A673 (cell line): ENCODE measurements at regions not wholly inside any gene's neighbourhood (a gene's known extent, or its start where the extent isn't known, plus 50 kb on each side); places are given as distances from the start of the nearest gene placed in this dataset.

Experiments
- BruUV-seq: library from RNA; stranded (reverse); fragments of 400-500 nt; replicated peaks from 2 replicates; lab custom pipeline; 2021; lab: Mats Ljungman, UMichigan
- CTCF ChIA-PET: fragments of 300-600 bp; sonication (Branson Sonifier 250); formaldehyde crosslinking; loops from one replicate; lab custom pipeline; 2022; ENCODE audit warnings: antibody characterized with exemption; lab: Charles Lee
- POLR2A ChIA-PET: fragments of 300-600 bp; sonication (Branson Sonifier 250); formaldehyde crosslinking; loops from one replicate; lab custom pipeline; 2022; ENCODE audit warnings: antibody characterized with exemption; ENCODE audit not compliant: low non-redundant PET; lab: Charles Lee
- DNase-seq: peaks from one replicate; pipeline ENCODE4 v3.0.0-alpha.2; 2015; ENCODE audit warnings: low spot score
- H3K27ac ChIP-seq: fragments of 200-600 bp; sonication (generic); 2 replicates; pipeline ENCODE4 v1.5.1; 2016; ENCODE audit warnings: mixed run types, low read depth, mild to moderate bottlenecking, mixed read lengths, antibody characterized with exemption, low read length; ENCODE audit not compliant: poor library complexity, severe bottlenecking
- H3K27me3 ChIP-seq: fragments of 200-600 bp; sonication (generic); replicated peaks from 2 replicates; pipeline ENCODE4 v1.6.1; 2017; ENCODE audit warnings: mixed run types, low read depth, mild to moderate bottlenecking, mixed read lengths, antibody characterized with exemption, low read length; ENCODE audit not compliant: insufficient read depth, poor library complexity
- H3K36me3 ChIP-seq: fragments of 200-600 bp; sonication (generic); 2 replicates; pipeline ENCODE4 v1.6.1; 2016; ENCODE audit warnings: mixed run types, mild to moderate bottlenecking, mixed read lengths, antibody characterized with exemption, low read length; ENCODE audit not compliant: insufficient read depth, poor library complexity, severe bottlenecking
- H3K4me1 ChIP-seq: fragments of 200-600 bp; sonication (generic); 2 replicates; pipeline ENCODE4 v1.6.1; 2017; ENCODE audit warnings: mixed run types, mild to moderate bottlenecking, mixed read lengths, antibody characterized with exemption, low read length; ENCODE audit not compliant: insufficient read depth, poor library complexity, severe bottlenecking
- H3K4me3 ChIP-seq: fragments of 200-600 bp; sonication (generic); 2 replicates; pipeline ENCODE4 v1.5.1; 2016; ENCODE audit warnings: low read depth, mixed run types, mild to moderate bottlenecking, mixed read lengths, low read length; ENCODE audit not compliant: poor library complexity, severe bottlenecking
- H3K9me3 ChIP-seq: fragments of 200-600 bp; sonication (generic); 2 replicates; pipeline ENCODE4 v1.6.1; 2016; ENCODE audit warnings: mixed run types, low read depth, mild to moderate bottlenecking, mixed read lengths, antibody characterized with exemption, low read length; ENCODE audit not compliant: poor library complexity, severe bottlenecking
- EZH2 ChIP-seq: fragments of 200-600 bp; sonication (generic); IDR thresholded peaks from 2 replicates; pipeline ENCODE4 v1.6.1; 2017; ENCODE audit warnings: borderline replicate concordance, low read depth, mild to moderate bottlenecking, mixed read lengths, antibody characterized with exemption, low read length; ENCODE audit not compliant: poor library complexity, severe bottlenecking
- intact Hi-C: fragments of 100-400 bp; cut with micrococcal nuclease; formaldehyde crosslinking; loops from one replicate; pipeline ENCODE4 v1.10.0; 2022; ENCODE audit not compliant: unreplicated experiment
- TF ChIP-seq, protein P1 (sequence below): fragments of 300-800, 200-600 bp; sonication (generic); conservative IDR thresholded peaks from 2 replicates; pipeline ENCODE4 v1.5.1; 2017; ENCODE audit warnings: low read depth, mild to moderate bottlenecking, antibody characterized with exemption, low read length, moderate library complexity, mixed read lengths

DNA sequence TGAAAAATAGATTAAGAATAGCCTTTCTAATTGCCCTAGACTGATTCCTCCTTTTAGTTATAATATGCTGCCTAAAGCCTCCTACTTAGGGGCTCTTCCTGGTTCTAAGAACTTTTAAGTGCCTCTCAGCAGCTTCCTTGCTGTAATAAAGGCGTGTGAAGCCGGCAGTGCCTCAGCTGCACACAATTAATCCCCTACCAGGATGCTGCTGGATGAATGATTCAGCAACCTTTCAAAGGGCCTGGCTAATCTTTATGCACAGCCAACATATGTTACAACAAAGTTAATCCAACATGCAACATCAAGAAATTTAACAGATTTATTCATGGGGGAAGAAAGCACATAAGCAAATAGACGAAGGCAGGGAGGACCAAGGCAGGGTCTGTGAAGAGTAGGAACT lies 145.2 kb downstream of the PMP22 start:
- Histone ChIP-seq H3K4me1 (no peaks in the 10 kb centered on the region), H3K9me3 (no peaks in the 10 kb centered on the region), H3K27me3 (no peaks in the 10 kb centered on the region), H3K27ac (no peak overlapping the region), H3K4me3 (no peak overlapping the region), H3K36me3 (no peaks in the 10 kb centered on the region)
- POLR2A ChIA-PET = no interaction called here
- DNase-seq = peak; percentile 56
- no TSS peak for BruUV-seq
- CTCF ChIA-PET = no interaction called here
- intact Hi-C loops = no loop called here
- no peak for TF ChIP-seq EZH2
- TF ChIP-seq, protein P1, sequence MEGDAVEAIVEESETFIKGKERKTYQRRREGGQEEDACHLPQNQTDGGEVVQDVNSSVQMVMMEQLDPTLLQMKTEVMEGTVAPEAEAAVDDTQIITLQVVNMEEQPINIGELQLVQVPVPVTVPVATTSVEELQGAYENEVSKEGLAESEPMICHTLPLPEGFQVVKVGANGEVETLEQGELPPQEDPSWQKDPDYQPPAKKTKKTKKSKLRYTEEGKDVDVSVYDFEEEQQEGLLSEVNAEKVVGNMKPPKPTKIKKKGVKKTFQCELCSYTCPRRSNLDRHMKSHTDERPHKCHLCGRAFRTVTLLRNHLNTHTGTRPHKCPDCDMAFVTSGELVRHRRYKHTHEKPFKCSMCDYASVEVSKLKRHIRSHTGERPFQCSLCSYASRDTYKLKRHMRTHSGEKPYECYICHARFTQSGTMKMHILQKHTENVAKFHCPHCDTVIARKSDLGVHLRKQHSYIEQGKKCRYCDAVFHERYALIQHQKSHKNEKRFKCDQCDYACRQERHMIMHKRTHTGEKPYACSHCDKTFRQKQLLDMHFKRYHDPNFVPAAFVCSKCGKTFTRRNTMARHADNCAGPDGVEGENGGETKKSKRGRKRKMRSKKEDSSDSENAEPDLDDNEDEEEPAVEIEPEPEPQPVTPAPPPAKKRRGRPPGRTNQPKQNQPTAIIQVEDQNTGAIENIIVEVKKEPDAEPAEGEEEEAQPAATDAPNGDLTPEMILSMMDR = no peak

DNA sequence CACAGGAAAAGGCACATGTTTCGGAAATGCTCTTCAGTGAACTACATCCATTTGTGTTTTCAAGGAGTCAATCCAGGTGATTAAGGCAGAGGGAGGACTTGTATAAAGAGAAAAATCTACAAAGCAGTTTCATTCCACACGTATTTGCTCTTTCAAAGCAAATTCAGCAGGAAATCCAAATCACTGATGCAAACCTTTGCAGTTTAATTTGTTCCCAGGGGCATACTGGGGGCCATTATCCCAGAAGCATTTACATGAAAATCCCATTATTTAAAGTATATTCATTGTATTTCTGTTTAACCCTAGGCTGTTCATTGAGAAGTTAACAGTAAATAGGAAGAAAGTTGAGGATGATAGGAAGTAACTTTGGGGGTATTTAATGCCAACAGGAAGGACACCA lies 147.9 kb downstream of the PMP22 start:
- TF ChIP-seq, protein P1 = no peak
- TF ChIP-seq EZH2 = no peak
- peak; percentile 12 for DNase-seq
- no TSS peak for BruUV-seq
- H3K9me3 ChIP-seq = no peaks in the 10 kb centered on the region
- H3K27ac ChIP-seq = no peak overlapping the region
- no peaks in the 10 kb centered on the region for H3K27me3 ChIP-seq
- ChIA-PET CTCF (no interaction called here), POLR2A (no interaction called here)
- no peaks in the 10 kb centered on the region for H3K4me1 ChIP-seq
- no peaks in the 10 kb centered on the region for H3K36me3 ChIP-seq
- intact Hi-C loops = no loop called here
- no peak overlapping the region for H3K4me3 ChIP-seq

DNA sequence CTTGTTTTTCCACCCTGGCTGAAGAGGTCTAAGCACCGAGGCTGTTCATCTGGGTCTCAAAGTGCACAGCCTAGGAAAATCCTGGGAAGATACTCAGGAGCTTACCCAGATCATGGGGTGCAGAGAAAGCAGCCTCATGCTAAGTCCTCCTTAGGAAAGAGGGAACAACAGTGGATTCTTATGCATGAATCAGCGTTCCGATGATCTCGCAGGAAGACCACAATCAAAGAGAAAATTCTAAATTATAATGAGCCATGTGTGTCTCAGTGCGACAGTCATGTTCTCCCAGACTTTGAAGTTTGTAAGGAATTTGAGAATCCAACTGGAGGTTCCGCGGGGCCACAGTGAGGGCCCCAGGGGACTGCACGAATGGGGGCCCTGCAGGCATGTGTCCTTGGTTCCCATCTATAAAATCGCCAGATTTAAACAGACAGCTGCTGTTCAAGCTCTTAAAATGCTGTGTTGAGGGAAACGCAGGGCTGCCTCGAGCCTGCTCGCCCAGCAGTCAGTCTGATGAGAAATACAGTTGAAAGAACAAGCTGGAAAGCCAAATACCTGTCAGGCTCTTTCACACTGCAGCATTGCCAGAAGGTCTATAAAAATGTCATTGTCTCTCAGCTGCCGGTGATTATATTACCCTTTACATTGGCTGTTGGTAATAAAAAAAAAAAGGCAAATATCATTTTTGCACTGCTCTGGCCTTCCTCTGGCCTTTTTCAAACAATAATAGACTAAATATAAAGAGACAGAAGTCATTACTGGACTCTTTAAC lies 152.1 kb downstream of the PMP22 start:
- Histone ChIP-seq H3K4me3 (no peak overlapping the region), H3K36me3 (no peaks in the 10 kb centered on the region), H3K4me1 (no peaks in the 10 kb centered on the region), H3K9me3 (peaks cover 4% of the 10 kb centered on the region), H3K27me3 (no peaks in the 10 kb centered on the region), H3K27ac (no peak overlapping the region)
- no TSS peak for BruUV-seq
- DNase-seq = no peak
- POLR2A ChIA-PET = no interaction called here
- intact Hi-C loops = no loop called here
- CTCF ChIA-PET = no interaction called here
- no peak for TF ChIP-seq EZH2
- TF ChIP-seq, protein P1 = no peak
